ENCODE measurements at regions not wholly inside any gene's neighbourhood (a gene's known extent, or its start where the extent isn't known, plus 50 kb on each side); places are given as distances from the start of the nearest gene placed in this dataset.
A peak's percentile ranks its signal among the peaks of the same experiment; 100 is the strongest.

DNA sequence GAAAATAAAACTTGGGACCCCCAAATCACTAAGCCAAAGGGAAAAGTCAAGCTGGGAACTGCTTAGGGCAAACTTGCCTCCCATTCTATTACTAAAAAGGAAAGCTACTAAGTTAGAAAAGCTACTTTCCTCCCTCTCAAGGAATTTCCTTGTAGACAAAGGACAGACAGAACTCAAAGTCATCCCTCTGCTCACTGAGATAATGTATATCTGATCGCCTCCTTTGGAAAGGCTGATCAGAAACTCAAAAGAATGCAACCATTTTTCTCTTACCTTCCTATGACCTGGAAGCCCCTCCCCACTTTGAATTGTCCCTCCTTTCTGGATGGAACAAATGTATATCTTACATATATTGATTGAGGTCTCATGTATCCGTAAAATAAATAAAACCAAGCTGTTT lies 190.5 kb upstream of the DCN start:
- no peak for DNase-seq

- no peak for DNase-seq
Observed at GRCh38 chr12:91370086-91370868, 187.7 kb upstream of the DCN start.

DNA sequence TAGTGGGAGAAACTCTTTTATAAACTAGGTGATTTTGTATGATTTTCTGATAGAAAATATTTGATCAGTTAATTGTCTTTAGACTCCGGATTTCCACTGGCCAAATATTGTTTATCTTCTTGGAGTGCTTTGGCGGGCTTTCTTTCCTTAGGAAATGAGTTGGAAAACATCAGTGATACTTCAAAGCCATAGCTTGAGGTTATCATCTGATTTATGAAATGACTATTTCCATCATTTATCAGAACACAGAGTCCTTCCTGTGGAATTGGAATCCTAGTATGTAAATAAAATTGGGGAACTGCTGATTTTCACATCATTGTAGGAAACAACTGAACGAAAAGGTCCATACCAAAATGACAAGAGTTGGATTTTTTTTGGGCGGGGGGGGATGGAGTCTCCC lies 186.0 kb upstream of the DCN start:
- no peak for DNase-seq

DNA sequence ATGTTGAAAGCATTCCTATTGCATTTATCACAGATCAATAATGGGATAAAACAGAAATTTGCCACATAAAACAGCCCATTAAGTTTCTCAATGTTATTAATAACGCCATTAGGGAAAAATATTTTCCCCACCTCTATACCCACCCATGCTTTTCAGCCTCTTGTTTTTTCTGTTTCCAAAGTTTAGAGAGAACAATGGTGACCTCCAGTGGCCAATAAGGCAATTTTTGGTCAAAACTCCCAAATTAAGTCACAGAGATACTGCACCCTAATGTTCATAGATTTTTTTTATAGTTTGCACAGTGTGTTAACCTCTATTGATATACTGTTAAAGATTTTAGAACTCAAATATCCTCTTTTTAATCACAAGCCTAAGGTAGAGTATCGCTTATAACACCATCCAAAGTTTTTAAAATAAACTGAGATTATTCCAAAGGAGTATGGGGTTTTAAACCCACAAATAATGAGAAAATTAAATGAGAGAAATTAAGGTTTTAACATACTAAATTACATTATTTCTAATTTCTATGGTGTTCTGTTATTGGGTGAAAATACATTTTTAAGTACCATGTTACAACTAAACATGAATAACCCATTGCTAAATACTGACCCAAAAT lies 184.7 kb upstream of the DCN start:
- DNase-seq: no peak

- DNase-seq: no peak
Observed at GRCh38 chr12:91364471-91365184, 182.0 kb upstream of the DCN start.

GRCh38 chr12:91361864-91362263 lies 179.2 kb upstream of the DCN start:
- DNase-seq: no peak

GRCh38 chr12:91357381-91357780 lies 174.8 kb upstream of the DCN start:
- DNase-seq: no peak

- no peak for DNase-seq
Observed at GRCh38 chr12:91356405-91356804, 173.8 kb upstream of the DCN start.

DNA sequence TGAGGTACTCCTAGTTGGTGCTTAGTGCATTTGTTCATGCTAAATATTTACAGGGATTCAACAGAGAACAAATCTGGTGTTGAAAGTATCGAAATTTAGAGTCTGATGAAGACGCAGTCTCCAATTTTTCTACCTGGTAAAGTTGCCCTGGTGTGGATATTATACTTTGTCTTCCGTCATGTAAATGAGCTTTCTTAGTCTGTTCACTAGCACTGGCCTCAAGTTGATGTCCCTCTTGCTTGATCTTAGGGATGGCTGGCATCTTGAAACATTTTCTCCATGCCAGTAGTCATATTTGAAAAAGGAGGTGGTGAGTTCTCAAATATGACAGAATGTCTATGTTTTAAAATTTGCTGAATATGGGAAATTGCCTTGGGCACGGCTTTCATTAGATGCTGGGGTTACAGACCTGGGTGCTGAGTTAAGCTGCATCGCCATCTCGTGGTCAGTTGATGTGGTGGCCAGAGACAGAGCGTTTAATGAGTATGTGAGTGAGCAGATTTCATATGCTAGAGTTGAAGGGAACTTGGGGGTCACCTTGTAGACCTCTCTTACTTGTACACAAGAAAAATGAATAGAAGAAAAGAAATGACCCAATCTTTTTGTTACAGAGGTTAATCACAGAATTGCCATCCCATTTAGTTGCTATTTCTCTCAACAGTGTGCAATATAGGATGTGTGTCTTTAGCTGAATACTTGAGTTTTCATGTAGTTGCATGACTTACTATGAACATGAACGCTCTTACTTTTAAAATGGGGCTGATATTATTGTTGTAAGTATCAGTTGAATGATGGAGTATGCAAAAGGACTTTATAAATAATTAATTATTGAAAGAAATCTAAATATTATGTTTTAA lies 172.8 kb upstream of the DCN start:
- DNase-seq: peak; percentile 52

DNA sequence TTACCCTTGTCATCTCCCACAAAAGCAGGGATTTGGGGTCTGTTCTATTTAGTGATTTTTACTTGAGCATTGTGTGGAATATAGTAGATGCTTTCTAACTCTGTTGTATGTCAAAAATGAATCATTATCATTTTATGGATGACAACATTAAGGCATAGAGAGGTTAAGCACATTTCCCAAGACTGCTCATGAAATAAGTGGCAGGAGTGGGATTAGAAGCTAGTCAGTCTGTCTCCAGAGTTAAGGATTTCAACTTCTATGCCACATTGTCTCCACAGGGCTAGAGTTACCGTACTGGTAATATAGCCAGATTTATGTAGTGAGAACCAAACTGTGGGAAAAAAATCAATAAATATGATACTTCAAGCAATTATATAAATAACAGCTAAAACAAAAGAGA lies 170.6 kb upstream of the DCN start:
- DNase-seq: no peak

- no peak for DNase-seq
Observed at GRCh38 chr12:91349476-91349875, 166.9 kb upstream of the DCN start.

DNA sequence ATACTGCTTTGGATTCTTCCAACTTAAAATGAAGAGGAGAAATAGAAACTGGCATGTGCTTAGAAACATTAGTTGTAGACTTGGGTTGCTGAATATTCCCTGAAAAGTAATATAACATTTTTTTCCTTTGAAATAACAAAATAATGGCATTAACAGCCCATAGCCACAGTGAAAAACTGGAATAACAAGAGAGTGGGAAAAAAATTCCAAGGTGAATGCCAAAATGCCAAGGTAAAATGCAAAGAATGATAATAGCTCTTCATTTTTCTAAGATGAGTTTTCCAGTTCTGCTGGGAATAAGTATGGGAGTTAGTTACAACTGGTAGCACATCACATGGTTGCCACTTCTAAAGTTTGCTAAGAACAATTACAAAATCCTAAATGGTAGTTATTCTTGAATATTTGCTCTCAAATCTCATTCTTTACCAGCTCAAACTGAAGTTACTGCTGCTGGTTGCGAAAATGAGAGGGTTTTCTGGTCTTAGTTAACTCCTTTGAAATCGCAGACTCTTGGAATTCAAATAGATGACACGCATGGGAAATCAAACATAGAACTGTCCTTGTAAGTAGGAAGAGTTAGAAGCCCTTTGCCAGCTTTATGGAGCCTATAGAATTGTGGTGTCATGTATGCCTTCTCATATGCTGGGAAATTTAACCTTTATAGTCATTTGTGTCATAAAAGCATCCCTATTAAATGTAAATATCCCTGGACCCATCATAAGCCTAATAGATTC lies 165.0 kb upstream of the DCN start:
- no peak for DNase-seq

GRCh38 chr12:91346827-91347226 lies 164.2 kb upstream of the DCN start:
- no peak for DNase-seq

DNA sequence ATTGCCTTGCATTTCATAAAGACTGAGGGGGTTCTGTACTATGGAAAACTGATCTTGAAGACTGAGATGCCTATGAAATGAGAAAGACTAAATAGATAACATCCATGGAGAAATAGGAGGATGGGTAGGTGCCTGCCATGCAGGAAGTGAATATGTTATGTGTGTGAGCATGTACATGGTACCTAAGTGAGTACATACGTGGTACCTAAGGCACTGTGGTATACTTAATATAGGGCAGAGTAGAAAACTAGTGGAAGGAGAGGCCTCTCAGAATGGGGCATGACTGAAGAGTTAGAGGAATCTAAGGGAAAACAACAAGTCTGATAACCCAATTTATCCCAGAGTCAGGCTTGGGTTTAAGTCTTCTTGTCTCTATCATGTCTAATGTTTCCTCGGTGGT lies 161.8 kb upstream of the DCN start:
- no peak for DNase-seq

- DNase-seq: no peak
Observed at GRCh38 chr12:91343010-91343409, 160.4 kb upstream of the DCN start.

GRCh38 chr12:91339106-91339505 lies 156.5 kb upstream of the DCN start:
- no peak for DNase-seq

DNA sequence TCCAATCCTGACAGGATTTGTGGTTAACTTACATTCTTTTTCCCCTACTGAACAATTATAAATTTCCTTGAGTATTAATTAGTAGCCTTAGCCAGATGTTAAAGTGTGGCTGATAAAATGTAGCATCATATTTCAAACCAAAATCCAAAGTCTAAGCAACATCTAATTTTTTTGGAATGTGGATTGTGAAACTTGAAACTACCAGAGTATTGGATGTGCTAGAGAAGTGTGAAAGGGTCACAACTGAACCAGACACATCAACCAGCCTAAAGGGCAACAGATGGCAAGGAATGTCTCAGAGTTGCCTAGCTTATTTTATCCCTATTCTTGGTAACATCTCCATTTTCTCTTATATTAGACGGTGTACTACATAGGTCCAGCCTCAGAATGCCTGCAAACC lies 153.1 kb upstream of the DCN start:
- no peak for DNase-seq

GRCh38 chr12:91333966-91334365 lies 151.3 kb upstream of the DCN start:
- no peak for DNase-seq

- no peak for DNase-seq
Observed at GRCh38 chr12:91332302-91332701, 149.7 kb upstream of the DCN start.

DNA sequence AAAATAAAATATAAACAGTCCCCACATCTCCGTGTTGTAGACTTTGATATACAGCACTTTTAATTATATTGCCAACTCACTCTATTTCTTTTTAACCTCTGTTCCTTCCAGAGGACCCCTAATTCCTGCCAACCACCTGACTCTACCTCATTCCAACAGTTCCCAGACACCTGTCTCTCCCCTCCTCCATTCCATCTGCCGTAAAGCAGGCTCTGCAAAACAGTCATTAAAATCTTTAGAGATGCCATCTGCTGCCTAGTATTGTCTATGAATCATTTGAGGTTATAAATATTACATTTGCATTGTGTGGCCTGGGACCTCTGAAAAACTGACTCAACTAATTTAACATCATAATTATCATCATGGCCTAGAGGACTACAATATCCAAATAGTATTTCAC lies 148.8 kb upstream of the DCN start:
- no peak for DNase-seq

GRCh38 chr12:91328451-91328850 lies 145.8 kb upstream of the DCN start:
- DNase-seq: no peak

- DNase-seq: no peak
Observed at GRCh38 chr12:91327889-91328288, 145.3 kb upstream of the DCN start.

GRCh38 chr12:91327131-91327530 lies 144.5 kb upstream of the DCN start:
- no peak for DNase-seq
